OCI-LY3 (cell line): ENCODE measurements at regions not wholly inside any gene's neighbourhood (a gene's known extent, or its start where the extent isn't known, plus 50 kb on each side); places are given as distances from the start of the nearest gene placed in this dataset.

ENCODE experiments used
- EZH2phosphoT487 ChIP-seq: fragments of 200-600 bp; shearing (Covaris generic); IDR thresholded peaks from 2 replicates; pipeline ENCODE4 v1.6.1; 2018; ENCODE audit warnings: antibody characterized with exemption, mixed run types, low read depth
- TF ChIP-seq, protein P1 (sequence below): fragments of 200-600, 300-600 bp; sonication (generic); IDR thresholded peaks from 2 replicates; pipeline ENCODE4 v1.5.1; 2014; ENCODE audit warnings: antibody characterized with exemption, low read length, low read depth

DNA sequence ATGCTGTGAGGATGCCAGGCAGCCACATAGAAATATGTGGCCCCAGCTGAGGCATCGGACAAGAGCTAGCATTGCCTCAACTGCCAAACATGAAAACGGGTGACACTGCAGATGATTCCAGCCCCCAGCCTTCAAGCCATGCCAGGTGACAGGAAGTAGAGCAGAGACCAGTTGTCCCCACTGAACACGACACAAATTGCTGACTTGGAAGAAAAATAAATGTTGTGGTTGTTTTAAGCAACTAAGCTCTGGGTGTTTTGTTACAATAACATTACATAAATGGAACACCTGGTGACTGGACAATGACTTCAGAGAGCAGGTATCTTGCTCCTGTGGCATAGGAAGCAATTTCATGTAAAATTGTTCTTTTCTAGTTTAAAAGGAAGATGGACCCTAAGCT lies 154.2 kb downstream of the KIF4B start:
- TF ChIP-seq, protein P1, sequence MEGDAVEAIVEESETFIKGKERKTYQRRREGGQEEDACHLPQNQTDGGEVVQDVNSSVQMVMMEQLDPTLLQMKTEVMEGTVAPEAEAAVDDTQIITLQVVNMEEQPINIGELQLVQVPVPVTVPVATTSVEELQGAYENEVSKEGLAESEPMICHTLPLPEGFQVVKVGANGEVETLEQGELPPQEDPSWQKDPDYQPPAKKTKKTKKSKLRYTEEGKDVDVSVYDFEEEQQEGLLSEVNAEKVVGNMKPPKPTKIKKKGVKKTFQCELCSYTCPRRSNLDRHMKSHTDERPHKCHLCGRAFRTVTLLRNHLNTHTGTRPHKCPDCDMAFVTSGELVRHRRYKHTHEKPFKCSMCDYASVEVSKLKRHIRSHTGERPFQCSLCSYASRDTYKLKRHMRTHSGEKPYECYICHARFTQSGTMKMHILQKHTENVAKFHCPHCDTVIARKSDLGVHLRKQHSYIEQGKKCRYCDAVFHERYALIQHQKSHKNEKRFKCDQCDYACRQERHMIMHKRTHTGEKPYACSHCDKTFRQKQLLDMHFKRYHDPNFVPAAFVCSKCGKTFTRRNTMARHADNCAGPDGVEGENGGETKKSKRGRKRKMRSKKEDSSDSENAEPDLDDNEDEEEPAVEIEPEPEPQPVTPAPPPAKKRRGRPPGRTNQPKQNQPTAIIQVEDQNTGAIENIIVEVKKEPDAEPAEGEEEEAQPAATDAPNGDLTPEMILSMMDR: no peak
- no peak for TF ChIP-seq EZH2phosphoT487
